Body of pancreas (tissue), 4 donors: ENCODE measurements at regions not wholly inside any gene's neighbourhood (a gene's known extent, or its start where the extent isn't known, plus 50 kb on each side); places are given as distances from the start of the nearest gene placed in this dataset.

ENCODE experiments used
- ATAC-seq: fragments of 150-250 bp; one replicate; pipeline ENCODE4 v1.9.1; 2016
- DNase-seq, 4 donors: peaks; one replicate each; pipeline ENCODE4 v3.0.0-alpha.2; 2019
- H3K27ac ChIP-seq, 4 donors: fragments of 200-600 bp; sonication (generic); 1 replicate in 3 of 4; 2 replicates in 1 of 4; pipeline versions ENCODE4 v1.5.1 to v1.6.1; 2016 to 2019; ENCODE audit warnings: mild to moderate bottlenecking in 1 of 4, mixed read lengths in 1 of 4, moderate library complexity in 1 of 4
- H3K27me3 ChIP-seq, 2 donors: fragments of 200-600 bp; sonication (generic); one replicate each; pipeline ENCODE4 v1.6.0; 2016; ENCODE audit warnings: mild to moderate bottlenecking in 1 of 2
- H3K36me3 ChIP-seq, 2 donors: fragments of 200-600 bp; sonication (generic); replicated peaks in 1 of 2; 2 replicates each; pipeline ENCODE4 v1.5.1; 2016; ENCODE audit warnings: low read depth in 2 of 2; ENCODE audit not compliant: insufficient read depth in 1 of 2
- H3K4me1 ChIP-seq: fragments of 200-600 bp; sonication (generic); one replicate; pipeline ENCODE4 v1.6.0; 2016
- H3K4me3 ChIP-seq, 2 donors: fragments of 200-600 bp; sonication (generic); 1 replicate in 1 of 2; 2 replicates in 1 of 2; pipeline ENCODE4 v1.5.1; 2016 to 2019
- H3K9me3 ChIP-seq, 3 donors: fragments of 200-600 bp; sonication (generic); 1 replicate in 2 of 3; 2 replicates in 1 of 3; pipeline ENCODE4 v1.5.1; 2016
- CTCF ChIP-seq, 7 experiments: fragments of 450-650 bp in 4 of 7; fragments of 200-600 bp in 3 of 7; sonication (generic) in 3 of 7; IDR thresholded peaks; one replicate each; pipeline ENCODE4 v1.5.1; 2016 to 2019; ENCODE audit warnings: antibody characterized with exemption in 7 of 7
- POLR2A ChIP-seq, 3 donors: fragments of 450-650 bp; IDR thresholded peaks; one replicate each; pipeline ENCODE4 v1.6.1; 2016; ENCODE audit warnings: antibody characterized with exemption in 3 of 3, mild to moderate bottlenecking in 2 of 3
- WGBS, 2 donors: methylation state at CpG; one replicate each; pipeline ENCODE4 v1.1.5; 2017; 5-methylcytosine and 5-hydroxymethylcytosine counted together
- intact Hi-C: fragments of 100-400 bp; cut with DNase I; formaldehyde crosslinking; loops from one replicate; pipeline ENCODE4 v1.15.1; 2023

GRCh38 chr9:99282406-99282805 lies 60.3 kb downstream of the SEC61B start:
- ATAC-seq: no peak
- no peaks in the 10 kb centered on the region for H3K36me3 ChIP-seq
- no peak for DNase-seq
- no peaks in the 10 kb centered on the region for H3K4me1 ChIP-seq
- H3K4me3 ChIP-seq: no peak overlapping the region
- intact Hi-C loops: no loop called here
- no peaks in the 10 kb centered on the region for H3K27me3 ChIP-seq
- no peaks in the 10 kb centered on the region for H3K9me3 ChIP-seq
- WGBS, 2 donors: 84 to 89% methylated on average over 2 of the region's 2 CpGs
- TF ChIP-seq CTCF (IDR thresholded peaks at IDR 0.05) (no peak), POLR2A (IDR thresholded peaks at IDR 0.05) (no peak)
- H3K27ac ChIP-seq: no peak overlapping the region

- 85 to 91% methylated on average over 6 of the region's 6 CpGs for WGBS, 2 donors
- ATAC-seq (no peak), DNase-seq (no peak)
- TF ChIP-seq POLR2A (IDR thresholded peaks at IDR 0.05): no peak
- TF ChIP-seq CTCF (IDR thresholded peaks at IDR 0.05): no peak
- no peak overlapping the region for H3K27ac ChIP-seq
- H3K9me3 ChIP-seq: no peaks in the 10 kb centered on the region
- intact Hi-C loops: no loop called here
- H3K4me1 ChIP-seq: no peaks in the 10 kb centered on the region
- H3K4me3 ChIP-seq: no peak overlapping the region
- no peaks in the 10 kb centered on the region for H3K27me3 ChIP-seq
- no peaks in the 10 kb centered on the region for H3K36me3 ChIP-seq
Measured at GRCh38 chr9:99285965-99286364, 63.9 kb downstream of the SEC61B start.

- no peak for TF ChIP-seq POLR2A (IDR thresholded peaks at IDR 0.05)
- TF ChIP-seq CTCF (IDR thresholded peaks at IDR 0.05): no peak
- Histone ChIP-seq H3K9me3 (no peaks in the 10 kb centered on the region), H3K27ac (no peak overlapping the region), H3K36me3 (no peaks in the 10 kb centered on the region), H3K27me3 (no peaks in the 10 kb centered on the region), H3K4me3 (no peak overlapping the region), H3K4me1 (no peaks in the 10 kb centered on the region)
- WGBS, 2 donors: 70 to 73% methylated on average over 3 of the region's 3 CpGs
- DNase-seq (no peak), ATAC-seq (no peak)
- intact Hi-C loops: no loop called here
Measured at GRCh38 chr9:99286536-99286935, 64.5 kb downstream of the SEC61B start.

- no peaks in the 10 kb centered on the region for H3K9me3 ChIP-seq
- WGBS, 2 donors: 65 to 88% methylated on average over 2 of the region's 2 CpGs
- H3K27me3 ChIP-seq: no peaks in the 10 kb centered on the region
- ATAC-seq (no peak), DNase-seq (no peak)
- no peak overlapping the region for H3K27ac ChIP-seq
- H3K36me3 ChIP-seq: no peaks in the 10 kb centered on the region
- H3K4me3 ChIP-seq: no peak overlapping the region
- H3K4me1 ChIP-seq: no peaks in the 10 kb centered on the region
- TF ChIP-seq CTCF (IDR thresholded peaks at IDR 0.05) (no peak), POLR2A (IDR thresholded peaks at IDR 0.05) (no peak)
- intact Hi-C loops: no loop called here
Measured at GRCh38 chr9:99287641-99288040, 65.6 kb downstream of the SEC61B start.

- intact Hi-C loops: no loop called here
- Histone ChIP-seq H3K36me3 (no peaks in the 10 kb centered on the region), H3K9me3 (no peaks in the 10 kb centered on the region), H3K27me3 (no peaks in the 10 kb centered on the region), H3K27ac (no peak overlapping the region), H3K4me3 (no peak overlapping the region), H3K4me1 (no peaks in the 10 kb centered on the region)
- ATAC-seq: no peak
- 51 to 58% methylated on average over 4 to 6 of the region's 6 CpGs for WGBS, 2 donors
- no peak for DNase-seq
- TF ChIP-seq POLR2A (IDR thresholded peaks at IDR 0.05): no peak
- TF ChIP-seq CTCF (IDR thresholded peaks at IDR 0.05): no peak
Measured at GRCh38 chr9:99288830-99289229, 66.7 kb downstream of the SEC61B start.
